ENCODE measurements at regions not wholly inside any gene's neighbourhood (a gene's known extent, or its start where the extent isn't known, plus 50 kb on each side); places are given as distances from the start of the nearest gene placed in this dataset.
"Not testable (repeated sequence)": the region's sequence is repeated elsewhere in the genome, so short reads cannot be mapped to it uniquely, and the experiment has no call there.

DNA sequence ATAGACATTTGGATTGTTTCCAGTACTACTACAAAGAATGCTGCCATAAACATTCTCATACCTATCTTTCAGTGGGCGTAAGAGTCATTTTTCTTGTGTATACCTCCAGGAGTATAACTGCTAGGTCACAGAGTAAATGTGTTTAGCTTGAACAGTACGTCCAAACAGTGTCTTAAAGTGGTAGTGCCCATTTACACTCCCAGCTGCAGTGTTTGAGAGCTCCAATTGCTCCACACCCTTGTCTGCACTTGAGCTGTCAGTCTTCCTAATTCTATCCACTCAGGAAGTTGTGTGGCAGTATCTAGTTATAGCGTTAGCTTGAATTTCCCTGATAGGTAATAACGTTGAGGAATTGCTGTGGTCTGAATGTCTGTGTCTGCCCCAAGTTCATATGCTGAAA lies 404.7 kb upstream of the PPP2R3A start:
- DNase-seq: no peak

DNA sequence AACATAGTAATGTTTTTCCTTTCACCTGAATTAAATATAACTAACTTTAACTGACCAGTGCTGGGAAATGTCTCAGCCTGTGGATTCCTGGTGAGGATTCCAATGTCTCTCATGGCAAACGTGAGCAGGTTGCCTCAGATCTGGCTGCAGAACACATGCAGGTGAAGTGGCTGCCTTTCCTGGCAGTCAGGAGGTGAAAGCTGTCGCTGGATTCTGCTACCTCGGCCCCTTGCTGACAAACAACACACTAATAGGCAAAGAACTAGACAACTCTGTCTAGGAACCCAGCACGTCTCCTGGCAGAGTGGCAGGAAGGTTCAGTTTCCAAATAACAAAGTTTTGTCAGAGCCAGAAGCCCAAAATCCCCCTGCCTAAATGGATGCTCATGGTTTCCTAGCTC lies 400.8 kb upstream of the PPP2R3A start:
- no peak for DNase-seq

DNA sequence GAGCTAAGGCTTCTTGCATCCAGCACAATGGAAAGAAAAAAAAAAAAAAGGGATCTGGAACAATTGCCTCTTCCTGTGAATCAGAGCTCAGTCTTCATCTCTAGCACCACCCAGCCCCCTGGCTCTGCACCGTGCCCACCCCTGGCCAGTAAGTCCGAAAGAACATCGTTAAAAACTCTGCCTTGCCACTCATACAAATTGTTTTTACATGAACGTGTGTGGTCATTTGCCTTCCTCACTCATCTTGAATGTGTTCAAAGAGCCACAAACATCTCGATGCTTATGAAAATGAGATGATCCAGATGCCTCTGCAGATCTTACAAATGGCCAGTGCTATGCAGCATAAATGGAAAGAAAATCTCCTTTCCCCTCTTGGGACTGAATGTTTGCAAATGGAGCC lies 400.0 kb upstream of the PPP2R3A start:
- no peak for DNase-seq

DNA sequence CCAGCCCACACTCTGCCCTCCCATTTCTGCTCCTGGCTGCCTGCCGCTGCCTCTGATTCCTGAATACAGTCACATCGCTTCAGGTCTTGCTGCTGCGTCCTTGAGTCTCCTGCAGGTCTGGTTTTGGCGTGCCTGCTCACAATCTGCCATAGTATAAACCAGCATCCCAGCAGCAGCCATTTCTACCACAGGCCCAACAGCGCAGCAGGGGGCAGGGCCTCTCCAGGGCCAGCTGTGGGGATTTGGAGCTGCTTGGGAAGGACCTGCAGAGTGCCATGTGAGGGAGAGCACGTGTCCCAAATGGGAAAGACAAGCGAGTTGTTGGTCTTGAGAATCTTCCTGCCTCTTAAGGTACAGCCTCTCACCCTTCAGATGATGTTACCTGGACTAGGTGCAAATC lies 398.3 kb upstream of the PPP2R3A start:
- DNase-seq: no peak

DNA sequence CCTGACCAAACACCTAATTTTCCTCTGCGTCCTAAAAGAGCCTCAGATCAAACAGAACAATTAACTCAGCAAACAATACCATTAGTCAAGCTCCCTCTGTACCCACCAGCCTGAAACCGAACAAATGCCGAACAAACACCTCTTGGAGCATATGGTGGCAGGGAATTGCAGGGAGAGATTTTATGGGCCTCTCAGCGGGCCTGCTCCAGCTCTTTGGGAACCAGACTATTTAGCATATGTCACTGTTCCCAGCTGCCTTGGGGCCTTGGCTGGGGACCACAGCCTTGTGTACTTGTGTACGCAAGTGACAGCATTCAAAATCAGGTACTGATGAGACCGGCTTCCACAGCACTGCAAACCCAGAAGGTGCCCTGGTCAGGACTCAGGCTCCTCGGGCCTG lies 388.8 kb upstream of the PPP2R3A start:
- DNase-seq: no peak

DNA sequence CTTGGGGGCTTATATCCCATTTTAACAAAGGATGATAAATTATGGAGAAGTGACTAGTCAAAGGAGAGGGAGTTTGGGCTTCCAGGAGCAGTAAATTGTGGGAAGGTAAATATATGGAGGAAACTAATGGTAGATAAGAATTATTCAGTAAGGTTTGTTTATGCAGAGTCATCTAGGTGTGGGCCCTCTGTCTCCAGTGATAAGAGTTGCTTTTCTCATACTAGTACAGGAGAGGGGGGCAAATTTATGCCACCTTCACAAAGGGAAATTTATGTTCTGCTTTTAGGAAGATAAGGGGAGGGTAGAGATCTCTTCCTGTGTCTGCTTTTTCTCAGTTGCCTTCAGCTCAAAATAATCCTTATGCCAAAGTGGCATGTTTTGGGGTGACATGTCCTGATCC lies 383.7 kb upstream of the PPP2R3A start:
- no peak for DNase-seq

DNA sequence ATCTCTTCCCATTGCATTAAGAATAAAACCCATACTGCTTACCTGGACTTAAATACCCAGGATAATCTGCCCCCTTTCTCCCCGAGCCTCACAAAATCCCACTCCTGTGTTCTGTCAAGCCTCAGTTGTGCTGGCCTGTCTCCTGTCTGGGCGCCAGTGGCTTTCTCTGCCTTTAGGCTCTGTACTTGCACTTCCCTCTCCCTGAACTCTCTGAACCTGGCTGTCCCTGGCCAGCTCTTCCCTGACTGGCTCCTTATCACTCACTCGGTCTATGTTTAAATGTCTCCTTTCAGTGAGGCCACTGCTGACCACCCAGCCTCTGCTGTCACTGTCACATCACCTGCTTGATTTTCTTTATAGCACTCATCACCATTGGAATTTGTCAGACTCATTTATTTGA lies 382.7 kb upstream of the PPP2R3A start:
- DNase-seq: no peak

DNA sequence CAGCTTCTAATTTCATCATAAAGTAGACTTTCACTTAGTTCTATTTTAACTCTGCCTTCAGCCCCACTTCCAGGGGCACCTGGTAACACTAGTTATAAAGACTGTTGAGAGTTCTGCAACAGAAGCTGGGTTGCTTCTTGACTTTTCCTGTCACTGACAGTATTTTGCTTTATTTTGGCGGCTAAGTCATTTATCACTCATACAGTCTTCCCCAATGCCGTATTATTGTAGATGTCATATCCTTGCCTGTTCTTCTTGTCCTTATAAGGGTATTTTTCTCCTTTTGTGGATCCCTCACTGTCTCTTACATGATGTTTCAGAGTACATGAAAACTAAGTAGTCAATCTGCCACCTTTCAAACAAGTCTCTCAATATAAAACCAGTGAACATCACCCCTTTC lies 369.0 kb upstream of the PPP2R3A start:
- no peak for DNase-seq

DNA sequence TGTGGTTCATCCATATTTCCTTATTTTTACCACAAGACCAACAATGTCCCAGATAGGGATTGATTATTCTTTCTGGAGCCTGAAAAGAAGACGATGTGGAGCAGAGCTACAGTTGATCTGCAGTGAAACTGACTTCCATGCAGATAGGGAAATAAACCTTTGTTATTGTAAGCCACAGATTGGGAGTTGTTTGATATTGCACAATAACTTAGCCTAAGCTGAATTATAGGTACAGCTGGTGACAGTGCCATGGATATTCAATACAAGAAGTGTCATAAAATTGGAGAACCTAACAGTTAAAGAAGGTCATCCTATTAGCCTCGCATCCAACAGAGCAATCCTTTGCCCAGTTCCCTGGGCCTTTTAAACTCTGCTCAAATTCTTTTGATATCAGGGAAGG lies 367.7 kb upstream of the PPP2R3A start:
- DNase-seq: no peak

DNA sequence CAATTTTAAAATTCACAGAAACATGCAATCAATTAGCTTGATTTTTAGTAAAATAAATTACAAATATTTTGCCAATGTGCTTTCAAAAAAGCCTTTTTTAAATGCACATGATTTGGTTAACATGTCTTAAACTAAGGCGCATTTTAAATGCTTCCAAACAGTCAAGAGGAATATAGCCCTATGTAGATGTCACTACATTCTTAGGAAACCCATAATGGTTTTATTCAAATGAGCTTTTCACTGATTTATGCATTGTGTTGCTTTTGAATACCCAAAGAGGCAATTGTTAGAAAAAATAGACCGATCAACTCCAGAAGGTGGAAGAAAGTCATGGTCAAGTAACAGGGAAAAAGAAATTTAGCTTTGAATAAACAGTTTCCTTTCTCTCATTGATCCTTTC lies 366.9 kb upstream of the PPP2R3A start:
- DNase-seq: no peak

DNA sequence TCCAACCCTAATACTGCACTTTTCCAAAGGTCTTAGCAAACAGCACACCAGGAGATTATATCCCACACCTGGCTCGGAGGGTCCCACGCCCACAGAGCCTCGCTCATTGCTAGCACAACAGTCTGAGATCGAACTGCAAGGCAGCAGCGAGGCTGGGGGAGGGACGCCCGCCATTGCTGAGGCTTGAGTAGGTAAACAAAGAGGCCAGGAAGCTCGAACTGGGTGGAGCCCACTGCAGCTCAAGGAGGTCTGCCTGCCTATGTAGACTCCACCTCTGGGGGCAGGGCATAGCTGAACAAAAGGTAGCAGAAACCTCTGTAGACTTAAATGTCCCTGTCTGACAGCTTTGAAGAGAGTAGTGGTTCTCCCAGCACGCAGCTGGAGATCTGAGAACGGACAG lies 361.0 kb upstream of the PPP2R3A start:
- DNase-seq: not testable (repeated sequence)

DNA sequence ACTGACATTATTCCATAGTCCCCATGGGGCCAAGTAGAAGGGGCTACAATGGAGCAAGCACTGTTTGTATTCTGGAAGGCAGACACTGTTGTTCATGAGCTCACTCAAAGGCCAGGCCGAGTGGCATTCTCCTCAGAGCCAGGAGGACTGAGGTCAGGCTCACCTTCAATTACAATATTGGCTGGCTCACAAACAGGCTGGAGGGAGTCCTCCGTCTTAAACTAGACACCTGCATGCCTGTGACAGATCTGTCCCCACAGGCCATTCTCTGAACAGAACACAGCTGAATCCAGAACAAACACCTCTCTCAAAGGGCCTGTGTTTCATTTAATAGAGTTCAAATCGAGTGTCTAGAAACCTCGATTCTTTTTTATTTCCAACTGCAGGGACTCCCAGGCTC lies 347.4 kb upstream of the PPP2R3A start:
- no peak for DNase-seq

DNA sequence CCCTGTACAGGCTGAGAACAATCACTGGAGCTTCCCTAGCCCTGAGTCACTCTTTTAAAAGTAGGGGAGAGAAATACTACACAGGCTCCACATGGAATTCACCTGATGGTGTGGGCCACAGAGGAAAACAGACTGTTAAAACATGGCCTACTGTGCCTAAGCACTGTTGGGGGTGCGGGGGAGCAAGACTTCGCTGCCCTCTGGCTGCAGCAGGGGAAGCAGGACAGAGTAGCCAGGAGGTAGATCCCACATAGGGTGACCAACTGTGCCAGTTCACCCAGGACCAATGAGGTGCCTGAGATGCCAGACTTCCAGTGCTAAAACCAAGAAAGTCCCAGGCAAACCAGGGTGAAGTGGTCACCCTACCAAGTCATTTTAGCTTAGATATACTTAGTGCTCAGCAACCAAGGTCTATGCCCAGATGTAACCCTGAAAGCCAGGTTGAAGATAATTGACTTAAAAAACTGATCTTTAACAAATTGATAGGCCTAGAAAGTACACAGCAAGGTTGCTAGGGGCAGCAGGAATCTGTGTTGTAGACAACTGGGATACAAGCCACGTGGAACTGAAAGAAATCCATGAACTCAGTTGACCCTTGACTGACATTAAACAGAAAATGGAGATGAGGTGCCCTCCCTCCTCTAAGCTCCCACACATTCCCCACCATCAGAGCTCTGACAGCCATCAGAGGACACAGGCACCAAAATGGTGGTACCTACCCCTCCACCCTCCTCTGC lies 344.2 kb upstream of the PPP2R3A start:
- no peak for DNase-seq

DNA sequence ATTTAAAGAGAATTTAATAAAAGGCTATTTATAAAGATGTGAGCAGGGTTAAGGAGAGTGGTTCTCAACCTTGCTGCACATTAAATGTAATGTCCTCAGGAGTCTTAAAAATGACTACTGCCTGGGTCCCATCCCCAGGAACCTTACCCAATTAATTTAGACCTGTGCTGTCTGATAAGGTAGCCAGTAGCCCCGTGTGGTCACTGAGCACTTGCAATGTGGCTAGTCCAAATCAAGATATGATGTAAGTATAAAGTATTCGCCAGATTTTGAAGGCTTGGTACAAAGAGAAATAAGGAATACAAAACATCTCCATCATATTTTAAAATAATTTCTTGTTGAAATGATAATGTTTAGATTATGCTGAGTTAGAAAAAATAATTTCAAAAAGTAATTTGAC lies 343.3 kb upstream of the PPP2R3A start:
- no peak for DNase-seq

DNA sequence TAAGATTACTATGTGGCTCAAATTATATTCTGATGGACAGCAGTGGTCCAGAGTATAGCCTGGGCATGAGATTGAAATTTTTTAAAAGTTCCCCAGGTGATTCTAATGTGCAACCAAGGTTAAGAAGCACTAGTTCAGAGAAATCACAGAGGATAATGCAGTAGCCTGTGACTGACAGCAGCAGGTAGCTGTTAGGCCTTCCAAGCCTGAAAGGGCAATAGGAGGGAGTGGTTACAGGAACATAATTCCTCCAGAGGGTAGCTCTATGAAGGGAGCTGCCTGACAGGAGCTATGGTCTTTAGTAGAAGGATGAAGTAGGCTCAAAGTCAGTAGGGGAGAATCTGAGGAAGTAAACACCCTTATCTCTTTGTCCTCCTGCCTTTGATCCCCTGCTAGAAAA lies 342.9 kb upstream of the PPP2R3A start:
- no peak for DNase-seq

DNA sequence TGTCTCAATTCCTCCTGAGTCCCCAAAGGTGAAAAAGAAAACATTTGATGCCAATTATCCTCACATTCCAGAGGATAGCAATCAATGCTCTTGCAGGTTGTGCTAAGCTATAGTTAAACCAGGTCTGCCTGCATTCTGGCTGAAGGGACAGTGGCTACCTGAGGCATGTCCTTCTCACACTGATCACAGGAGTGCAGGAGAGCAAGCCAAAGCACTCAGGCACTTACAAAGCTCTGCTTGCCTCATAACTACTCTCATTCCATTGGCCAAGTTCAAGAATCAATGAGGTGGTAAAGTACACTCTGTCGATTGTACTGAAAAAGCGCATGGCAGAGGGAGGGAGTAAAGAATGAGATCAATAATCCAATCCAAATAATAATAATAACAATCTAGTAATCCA lies 342.0 kb upstream of the PPP2R3A start:
- DNase-seq: no peak

DNA sequence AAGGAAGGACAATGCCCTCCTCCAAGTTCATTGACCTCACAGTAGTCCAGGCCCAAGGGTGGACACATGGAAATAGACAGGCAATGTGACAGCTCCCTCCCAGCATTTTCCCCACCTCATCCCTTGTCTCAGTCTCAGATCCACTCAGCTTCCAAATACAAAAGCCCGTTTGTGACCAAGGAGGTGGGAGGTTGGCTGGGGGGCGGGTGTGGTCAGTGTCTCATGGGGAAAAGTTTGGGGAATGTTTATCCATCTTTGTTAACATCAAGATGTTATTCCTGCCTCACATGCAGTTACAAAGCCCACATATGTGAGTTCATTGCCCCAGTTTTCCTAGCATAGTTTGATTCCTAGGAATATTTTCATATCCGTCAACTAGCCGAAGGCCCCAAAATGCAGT lies 338.5 kb upstream of the PPP2R3A start:
- no peak for DNase-seq

DNA sequence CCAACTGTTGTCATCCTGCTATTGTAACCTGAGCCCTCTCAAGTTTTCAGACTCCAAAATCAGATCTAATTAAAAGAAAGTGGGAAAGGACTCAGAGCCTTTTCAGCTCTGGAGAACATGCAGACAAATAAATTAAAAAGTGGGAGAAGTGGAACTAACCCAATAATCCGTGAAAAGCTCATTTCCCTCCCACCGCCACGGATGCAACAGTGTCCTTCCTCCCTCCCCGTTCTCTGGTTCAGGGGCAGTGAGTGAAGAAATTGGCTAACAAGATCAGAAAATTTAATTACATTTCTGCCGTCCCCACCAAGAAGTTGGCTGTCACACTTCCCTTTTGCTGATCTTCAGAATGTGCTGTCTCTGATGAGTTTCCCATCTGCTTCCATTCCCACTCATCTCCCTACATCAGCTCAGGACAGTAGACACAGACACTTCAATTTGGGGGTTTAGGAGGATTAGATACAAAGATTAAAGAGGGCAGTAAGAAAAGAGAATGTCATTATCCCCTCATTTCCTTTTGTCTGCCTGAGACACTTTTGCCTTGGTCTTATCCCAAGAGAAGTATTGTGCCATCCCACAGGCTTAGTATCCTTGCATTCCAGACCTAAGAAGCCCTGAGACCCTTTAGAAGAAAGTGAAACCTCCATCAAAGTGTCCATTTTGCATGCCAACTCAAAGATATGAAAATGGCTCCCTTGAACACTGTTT lies 335.7 kb upstream of the PPP2R3A start:
- DNase-seq: no peak

DNA sequence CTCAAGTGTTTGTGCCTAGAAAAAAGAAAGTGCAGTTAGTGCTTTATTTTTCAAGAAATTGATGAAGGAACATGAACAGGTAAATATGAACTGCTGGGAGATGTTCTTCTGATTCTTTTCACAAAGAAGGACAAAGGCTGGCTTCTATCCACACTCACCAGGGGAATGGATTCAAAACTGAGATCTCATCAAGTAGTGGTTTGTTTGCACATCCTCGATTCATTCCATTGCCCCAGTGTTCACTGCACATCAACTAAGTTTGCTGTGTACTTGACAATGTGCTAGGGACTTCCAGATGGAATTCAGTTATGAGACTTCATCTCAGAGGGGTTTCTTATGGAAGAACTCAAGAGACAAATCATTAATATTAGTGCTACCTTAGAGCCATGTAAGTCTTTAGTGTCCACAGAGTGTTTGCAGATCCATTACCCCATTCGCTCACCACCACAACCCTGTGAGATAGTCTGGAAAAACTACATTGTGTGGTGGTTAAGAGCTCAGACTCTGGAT lies 332.9 kb upstream of the PPP2R3A start:
- no peak for DNase-seq

DNA sequence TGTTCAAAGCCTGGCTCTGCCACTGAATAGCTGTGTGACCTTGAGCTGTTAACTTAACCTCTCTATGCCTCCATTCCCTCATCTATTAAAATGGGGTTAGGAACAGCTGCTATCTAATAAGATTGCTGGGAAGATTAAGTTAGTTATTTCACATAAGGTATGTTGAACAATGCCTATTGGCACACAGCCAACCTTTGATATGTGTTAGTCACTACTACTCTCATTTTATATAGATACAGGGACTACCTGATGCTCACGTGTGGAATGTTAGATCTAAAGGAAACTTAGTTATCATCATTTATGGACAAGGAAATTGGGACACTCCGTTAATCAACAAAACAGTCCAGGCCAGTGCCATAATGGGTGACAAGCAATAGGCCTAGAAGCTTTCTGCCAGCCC lies 332.4 kb upstream of the PPP2R3A start:
- DNase-seq: no peak

DNA sequence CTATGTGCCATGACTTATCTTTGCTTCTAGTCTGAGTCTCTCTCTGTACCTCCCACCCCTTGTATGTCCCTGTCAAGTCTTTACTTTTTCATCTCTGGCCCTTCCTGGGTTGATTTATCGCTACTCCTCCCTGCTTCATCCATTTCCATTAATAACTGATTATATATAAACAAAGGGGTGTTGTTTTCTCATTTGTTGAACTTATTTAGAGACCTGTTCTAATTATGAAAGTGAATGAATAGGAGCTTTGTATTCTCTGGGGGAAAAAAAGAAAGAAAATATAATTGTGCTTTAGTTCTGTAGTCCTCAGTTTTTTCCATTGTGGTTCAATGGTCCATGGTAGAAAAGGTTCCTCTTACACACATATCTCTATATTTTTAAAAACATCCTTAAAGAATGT lies 328.9 kb upstream of the PPP2R3A start:
- no peak for DNase-seq

DNA sequence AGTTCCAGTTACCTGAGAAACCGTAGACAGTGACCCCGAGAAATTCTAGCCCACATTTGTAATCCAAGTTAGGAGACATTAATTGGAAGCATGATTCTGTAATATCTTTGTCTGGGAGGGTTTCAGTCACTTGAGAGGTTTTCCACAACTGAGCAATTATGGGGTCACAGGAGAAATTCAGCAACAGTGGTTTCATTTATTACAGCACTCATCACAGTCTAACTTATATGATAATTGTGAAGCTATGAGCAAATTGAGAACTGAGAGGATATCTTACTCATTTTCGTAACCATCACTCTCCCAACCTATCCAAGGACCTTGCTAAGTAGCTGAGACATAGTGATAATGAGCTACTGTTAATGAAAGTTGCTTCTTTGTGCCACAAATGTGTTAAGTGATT lies 328.5 kb upstream of the PPP2R3A start:
- DNase-seq: no peak

DNA sequence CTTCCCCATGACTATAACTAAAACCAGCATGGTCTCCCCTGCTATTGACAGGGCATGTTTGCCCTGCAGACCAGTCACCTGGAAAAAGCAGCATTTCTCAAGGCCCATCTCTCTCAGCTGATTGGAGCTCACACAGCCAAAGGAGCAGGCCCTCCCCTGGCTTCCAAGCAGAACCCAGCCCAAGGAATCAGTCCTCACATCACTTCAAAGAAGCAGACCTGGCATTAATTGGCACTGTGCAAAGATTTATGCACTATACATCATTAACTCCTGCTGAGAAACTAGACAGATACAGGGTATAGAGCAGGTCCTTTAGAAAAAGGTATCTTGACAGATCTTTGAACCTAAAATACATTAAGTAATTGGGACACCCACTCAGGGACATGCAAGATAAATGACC lies 323.8 kb upstream of the PPP2R3A start:
- DNase-seq: no peak

DNA sequence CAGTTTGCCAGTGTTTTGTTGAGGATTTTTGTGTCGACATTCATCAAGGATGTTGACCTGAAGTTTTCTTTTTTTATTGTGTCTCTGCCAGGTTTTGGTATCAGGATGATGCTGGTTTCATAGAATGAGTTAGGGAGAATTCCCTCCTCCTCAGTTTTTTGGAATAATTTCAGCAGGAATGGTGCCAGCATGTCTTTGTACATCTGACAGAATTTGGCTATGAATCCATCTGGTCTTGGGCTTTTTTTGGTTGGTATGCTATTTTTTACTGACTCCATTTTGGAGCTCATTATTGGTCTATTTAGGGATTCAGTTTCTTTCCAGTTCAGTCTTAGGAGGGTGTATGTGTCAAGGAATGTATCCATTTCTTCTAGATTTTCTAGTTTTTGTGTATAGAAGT lies 320.0 kb upstream of the PPP2R3A start:
- DNase-seq: no peak

DNA sequence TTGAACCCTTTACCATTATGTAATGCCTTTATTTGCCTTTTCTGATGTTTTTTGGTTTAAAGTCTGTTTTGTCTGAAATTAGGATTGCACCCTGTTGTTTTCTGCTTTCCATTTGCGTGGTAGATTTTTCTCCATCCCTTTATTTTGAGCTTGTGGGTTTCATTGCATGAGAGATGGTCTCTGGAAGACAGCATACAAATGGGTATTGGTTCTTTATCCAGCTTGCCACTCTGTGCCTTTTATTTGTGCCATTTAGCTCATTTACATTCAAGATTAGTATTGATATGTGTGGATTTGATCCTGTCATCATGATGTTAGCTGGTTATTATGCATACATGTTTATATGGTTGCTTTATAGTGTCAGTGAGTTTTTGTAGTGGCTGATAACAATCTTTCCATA lies 318.7 kb upstream of the PPP2R3A start:
- no peak for DNase-seq

All from NCI-H226 (cell line).